Endothelial cell of umbilical vein (primary cell): ENCODE measurements at regions not wholly inside any gene's neighbourhood (a gene's known extent, or its start where the extent isn't known, plus 50 kb on each side); places are given as distances from the start of the nearest gene placed in this dataset.
A peak's percentile ranks its signal among the peaks of the same experiment; 100 is the strongest.

Source experiments
- BruUV-seq: library from RNA; stranded (reverse); fragments of 400-500 nt; replicated peaks from 2 replicates; lab custom pipeline; 2021; lab: Mats Ljungman, UMichigan
- CTCF ChIA-PET: fragments of 300-600, 350-600 bp; sonication (Branson Sonifier 250); formaldehyde crosslinking; loops from one replicate; lab custom pipeline; 2021; ENCODE audit warnings: antibody characterized with exemption, inconsistent platforms; lab: Charles Lee
- POLR2A ChIA-PET: fragments of 300-600, 350-600 bp; sonication (Branson Sonifier 250); formaldehyde crosslinking; loops from one replicate; lab custom pipeline; 2021; ENCODE audit warnings: antibody characterized with exemption, inconsistent platforms; lab: Charles Lee
- DNase-seq: peaks from one replicate; pipeline ENCODE4 v3.0.0-alpha.2; 2011; ENCODE audit warnings: low read depth, low spot score
- FAIRE-seq: peaks from 2 replicates; lab custom pipeline; 2011; peaks lifted over from hg19 to GRCh38; lab: Jason Lieb, UNC
- H2AFZ ChIP-seq: 2 replicates; pipeline ENCODE4 v1.6.0; 2012; ENCODE audit warnings: low read depth, low read length, control low read depth, inconsistent platforms
- H3K27ac ChIP-seq: 2 replicates; pipeline ENCODE4 v1.5.1; 2011; ENCODE audit warnings: low read depth, mild to moderate bottlenecking, control low read depth, low read length, moderate library complexity; ENCODE audit not compliant: insufficient read depth
- H3K27me3 ChIP-seq, 2 experiments: 2 replicates each; pipeline versions ENCODE4 v1.6.0 to v1.6.1; 2011; ENCODE audit warnings: low read length in 2 of 2, mixed read lengths in 1 of 2; ENCODE audit not compliant: control insufficient read depth in 2 of 2, insufficient read depth in 2 of 2
- H3K36me3 ChIP-seq, 2 experiments: 2 replicates in 1 of 2; 3 replicates in 1 of 2; pipeline ENCODE4 v1.5.1; 2011; ENCODE audit warnings: low read length in 2 of 2, mild to moderate bottlenecking in 1 of 2, moderate library complexity in 1 of 2; ENCODE audit not compliant: control insufficient read depth in 2 of 2, insufficient read depth in 2 of 2; ENCODE audit errors: extremely low read depth in 1 of 2
- H3K4me1 ChIP-seq: 3 replicates; pipeline ENCODE4 v1.5.1; 2011; ENCODE audit warnings: mild to moderate bottlenecking, low read length; ENCODE audit not compliant: control insufficient read depth, insufficient read depth; ENCODE audit errors: extremely low read depth
- H3K4me2 ChIP-seq: 2 replicates; pipeline ENCODE4 v1.6.1; 2011; ENCODE audit warnings: low read length, control low read depth, mixed read lengths; ENCODE audit not compliant: insufficient read depth
- H3K4me3 ChIP-seq, 3 experiments: fragments of 200-600 bp in 1 of 3; sonication (generic), shearing (Covaris generic) in 1 of 3; replicated peaks in 1 of 3; 2 replicates each; pipeline ENCODE4 v1.5.1; 2011 to 2016; ENCODE audit warnings: control low read depth in 3 of 3, low read length in 3 of 3, mild to moderate bottlenecking in 2 of 3, inconsistent platforms in 1 of 3, low read depth in 1 of 3, moderate library complexity in 1 of 3; ENCODE audit not compliant: insufficient read depth in 1 of 3
- H3K79me2 ChIP-seq: 2 replicates; pipeline ENCODE4 v1.6.0; 2012; ENCODE audit warnings: low read length, inconsistent platforms; ENCODE audit not compliant: control insufficient read depth, insufficient read depth
- H3K9ac ChIP-seq: replicated peaks from 2 replicates; pipeline ENCODE3; 2011; ENCODE audit warnings: low read length, control low read depth; ENCODE audit not compliant: insufficient read depth; ENCODE audit errors: extremely low read depth
- H3K9me1 ChIP-seq: replicated peaks from 3 replicates; pipeline ENCODE4 v1.6.0; 2011; ENCODE audit warnings: mild to moderate bottlenecking, low read length; ENCODE audit not compliant: control insufficient read depth, insufficient read depth; ENCODE audit errors: extremely low read depth
- H3K9me3 ChIP-seq: replicated peaks from 2 replicates; pipeline ENCODE4 v1.5.1; 2012; ENCODE audit warnings: low read length, inconsistent platforms; ENCODE audit not compliant: control insufficient read depth, insufficient read depth
- H4K20me1 ChIP-seq: replicated peaks from 2 replicates; pipeline ENCODE3; 2011; ENCODE audit warnings: mild to moderate bottlenecking, low read length; ENCODE audit not compliant: control insufficient read depth, insufficient read depth; ENCODE audit errors: extremely low read depth
- CTCF ChIP-seq, 2 donors: IDR thresholded peaks; 1 replicate in 1 of 2; 2 replicates in 1 of 2; pipeline ENCODE4 v1.5.1; 2011; ENCODE audit warnings: low read length in 2 of 2, mild to moderate bottlenecking in 2 of 2, moderate library complexity in 2 of 2, control low read depth in 1 of 2, inconsistent platforms in 1 of 2, low read depth in 1 of 2; ENCODE audit not compliant: insufficient read depth in 1 of 2; ENCODE audit errors: extremely low read depth in 1 of 2
- EZH2 ChIP-seq: IDR thresholded peaks from 2 replicates; pipeline ENCODE4 v1.6.1; 2012; ENCODE audit warnings: borderline replicate concordance, low read depth, mild to moderate bottlenecking, moderate library complexity, low read length, inconsistent platforms; ENCODE audit not compliant: severe bottlenecking
- FOS ChIP-seq: IDR thresholded peaks from 2 replicates; pipeline ENCODE4 v1.6.1; 2011; ENCODE audit warnings: mild to moderate bottlenecking, low read length, moderate library complexity, borderline replicate concordance; ENCODE audit not compliant: insufficient read depth
- GATA2 ChIP-seq: IDR thresholded peaks from 2 replicates; pipeline ENCODE4 v1.7.0; 2011; ENCODE audit warnings: low read depth, mild to moderate bottlenecking, moderate library complexity, mixed read lengths, low read length; ENCODE audit not compliant: insufficient read length, insufficient read depth
- JUN ChIP-seq: IDR thresholded peaks from 2 replicates; pipeline ENCODE4 v1.6.1; 2011; ENCODE audit warnings: borderline replicate concordance, low read depth; ENCODE audit not compliant: insufficient read length, insufficient read depth
- MAX ChIP-seq: IDR thresholded peaks from 2 replicates; pipeline ENCODE4 v1.6.1; 2011; ENCODE audit not compliant: insufficient read depth, insufficient read length
- MYC ChIP-seq: IDR thresholded peaks from one replicate; pipeline ENCODE4 v1.6.1; 2011; ENCODE audit warnings: mild to moderate bottlenecking, low read depth, low read length
- POLR2A ChIP-seq: IDR thresholded peaks from 2 replicates; pipeline ENCODE4 v1.6.1; 2012; ENCODE audit warnings: low read depth, mild to moderate bottlenecking, control low read depth, low read length
- POLR2AphosphoS5 ChIP-seq: IDR thresholded peaks from 2 replicates; pipeline ENCODE4 v1.6.1; 2012; ENCODE audit warnings: low read depth, mild to moderate bottlenecking, control low read depth, low read length, moderate library complexity; ENCODE audit not compliant: insufficient read depth
- dilution Hi-C: fragments of 300-500 bp; cut with MboI; formaldehyde crosslinking; loops from one replicate; pipeline ENCODE4 v1.15.0; 2019; ENCODE audit warnings: low sequenced_read_pairs; ENCODE audit not compliant: extremely low pct_ligation_motif_present
- intact Hi-C: fragments of 100-400 bp; cut with micrococcal nuclease; formaldehyde crosslinking; loops from one replicate; pipeline ENCODE4 v1.10.0; 2022

GRCh38 chr12:14244876-14245669 is 120.4 kb upstream of the ATF7IP start:
- intact Hi-C loops (no loop called here), dilution Hi-C loops (no loop called here)
- no peak for TF ChIP-seq CTCF (IDR thresholded peaks at IDR 0.05; ENCODE audit: extremely low read depth in 1 of 2, insufficient read depth in 1 of 2, low read depth in 1 of 2, low read length in 2 of 2)
- TF ChIP-seq MAX: no peak
- no peak for TF ChIP-seq EZH2
- TF ChIP-seq POLR2AphosphoS5: no peak
- no peak for TF ChIP-seq JUN
- TF ChIP-seq GATA2: no peak
- TF ChIP-seq POLR2A: no peak
- no peak for TF ChIP-seq MYC
- no peak for TF ChIP-seq FOS
- ChIA-PET POLR2A (no interaction called here), CTCF (interaction anchor here (2.1 kb wide), 1 partner anchor 208 kb away, joined by 5 read pairs; no protein-coding TSS in a partner anchor)
- Histone ChIP-seq H3K79me2 (no peaks in the 10 kb centered on the region), H3K4me3 (no peak overlapping the region), H3K27me3 (no peaks in the 10 kb centered on the region), H3K27ac (no peak overlapping the region), H3K4me2 (peak overlapping the region; percentile 41), H2AFZ (peak overlapping the region; percentile 32), H3K36me3 (no peaks in the 10 kb centered on the region), H4K20me1 (no peaks in the 10 kb centered on the region), H3K9me1 (no peaks in the 10 kb centered on the region), H3K9ac (no peak overlapping the region), H3K9me3 (no peaks in the 10 kb centered on the region), H3K4me1 (peaks cover 18% of the 10 kb centered on the region)
- FAIRE-seq (peak; percentile 26), DNase-seq (peak; percentile 32)
- BruUV-seq: no TSS peak
